K562 (cell line): ENCODE measurements at regions not wholly inside any gene's neighbourhood (a gene's known extent, or its start where the extent isn't known, plus 50 kb on each side); places are given as distances from the start of the nearest gene placed in this dataset.

Experiments
- ATAC-seq: fragments of 200-7000 bp; cut with Tn5 transposase; 3 replicates; pipeline ENCODE4 v1.9.1; 2020; ENCODE audit warnings: moderate library complexity
- BruUV-seq: library from RNA; stranded (reverse); fragments of 400-500 nt; replicated peaks from 2 replicates; lab custom pipeline; 2021; lab: Mats Ljungman, UMichigan
- CTCF ChIA-PET: fragments of 300-600 bp; formaldehyde crosslinking; extraction: SDS; loops from one replicate; lab custom pipeline; 2021; ENCODE audit warnings: low intra/inter-chr PET ratio; lab: Yijun Ruan, JAX
- POLR2A ChIA-PET: fragments of 300-600, 350-650 bp; sonication (Branson Sonifier 250); formaldehyde crosslinking; extraction: SDS; loops from one replicate; lab custom pipeline; 2021; ENCODE audit warnings: antibody characterized with exemption, inconsistent platforms; lab: Yijun Ruan, JAX
- DNase-seq, 4 experiments: peaks; one replicate each; pipeline versions ENCODE4 v3.0.0 to v3.0.0-alpha.2; 2011 to 2018; ENCODE audit warnings: low spot score in 3 of 4, mixed read lengths in 3 of 4; ENCODE audit errors: extremely low read depth in 1 of 4
- FAIRE-seq: peaks from 2 replicates; lab custom pipeline; 2011; peaks lifted over from hg19 to GRCh38; lab: Jason Lieb, UNC
- H2AFZ ChIP-seq: 2 replicates; pipeline ENCODE4 v1.6.0; 2011; ENCODE audit warnings: low read depth, low read length, control low read depth, inconsistent platforms
- H3K27ac ChIP-seq: fragments of 200-600 bp; 3 replicates; pipeline ENCODE4 v1.8.0; 2011; ENCODE audit warnings: low read depth, mild to moderate bottlenecking, control low read depth, inconsistent platforms, low read length, moderate library complexity, mixed read lengths; ENCODE audit errors: extremely low read depth
- H3K27me3 ChIP-seq, 2 experiments: fragments of 300-600 bp in 1 of 2; 2 replicates in 1 of 2; 3 replicates in 1 of 2; pipeline versions ENCODE4 v1.6.0 to v1.8.0; 2011; ENCODE audit warnings: inconsistent platforms in 2 of 2, low read length in 2 of 2, mild to moderate bottlenecking in 1 of 2, mixed read lengths in 1 of 2, moderate library complexity in 1 of 2; ENCODE audit not compliant: control insufficient read depth in 2 of 2, insufficient read depth in 2 of 2
- H3K36me3 ChIP-seq: fragments of 300-600 bp; 3 replicates; pipeline ENCODE4 v1.8.0; 2011; ENCODE audit warnings: mild to moderate bottlenecking, low read length, inconsistent platforms; ENCODE audit not compliant: control insufficient read depth, insufficient read depth
- H3K4me1 ChIP-seq, 2 experiments: fragments of 200-600 bp in 1 of 2; replicated peaks in 1 of 2; 2 replicates in 1 of 2; 3 replicates in 1 of 2; pipeline versions ENCODE4 v1.5.1 to v1.8.0; 2011; ENCODE audit warnings: inconsistent platforms in 2 of 2, low read length in 2 of 2, mild to moderate bottlenecking in 1 of 2, mixed read lengths in 1 of 2, moderate library complexity in 1 of 2; ENCODE audit not compliant: control insufficient read depth in 2 of 2, insufficient read depth in 2 of 2
- H3K4me2 ChIP-seq: 2 replicates; pipeline ENCODE4 v1.6.1; 2011; ENCODE audit warnings: low read length, control low read depth, inconsistent platforms, mixed read lengths; ENCODE audit not compliant: insufficient read depth
- H3K4me3 ChIP-seq: fragments of 200-600 bp; sonication (generic), shearing (Covaris generic); 2 replicates; pipeline ENCODE4 v1.5.1; 2016; ENCODE audit warnings: control low read depth, inconsistent platforms
- H3K79me2 ChIP-seq: fragments of 200-600 bp; 3 replicates; pipeline ENCODE4 v1.8.0; 2011; ENCODE audit warnings: low read length, inconsistent platforms; ENCODE audit not compliant: control insufficient read depth, insufficient read depth
- H3K9ac ChIP-seq, 2 experiments: 2 replicates each; pipeline versions ENCODE4 v1.6.0 to v1.6.1; 2011; ENCODE audit warnings: low read depth in 2 of 2, low read length in 2 of 2, control low read depth in 1 of 2, inconsistent platforms in 1 of 2, mild to moderate bottlenecking in 1 of 2, mixed read lengths in 1 of 2; ENCODE audit not compliant: insufficient read depth in 1 of 2
- H3K9me1 ChIP-seq: one replicate; pipeline ENCODE4 v1.6.0; 2011; ENCODE audit warnings: inconsistent platforms, mild to moderate bottlenecking, low read length, moderate library complexity; ENCODE audit not compliant: control insufficient read depth, insufficient read depth
- H3K9me3 ChIP-seq: replicated peaks from 2 replicates; pipeline ENCODE4 v1.5.1; 2011; ENCODE audit warnings: low read depth, low read length, inconsistent platforms; ENCODE audit not compliant: control insufficient read depth, insufficient read depth
- H4K20me1 ChIP-seq: replicated peaks from 2 replicates; pipeline ENCODE4 v1.6.1; 2011; ENCODE audit warnings: low read length, inconsistent platforms, mixed read lengths; ENCODE audit not compliant: control insufficient read depth, insufficient read depth
- BRCA1 ChIP-seq, 2 experiments: fragments of 450-650 bp in 1 of 2; sonication (generic) in 1 of 2; formaldehyde crosslinking in 1 of 2; IDR thresholded peaks; 2 replicates each; pipeline versions ENCODE4 v1.5.0 to v1.6.1; 2017 to 2020; ENCODE audit warnings: mild to moderate bottlenecking in 1 of 2, missing genetic modification reagents in 1 of 2
- CBX3 ChIP-seq, 2 experiments: IDR thresholded peaks; 1 replicate in 1 of 2; 2 replicates in 1 of 2; pipeline ENCODE4 v1.6.1; 2012; ENCODE audit warnings: inconsistent platforms in 2 of 2, low read length in 2 of 2, borderline replicate concordance in 1 of 2, control low read depth in 1 of 2
- CHD4 ChIP-seq: fragments of 200-600 bp; sonication (generic); IDR thresholded peaks from 3 replicates; pipeline ENCODE4 v1.6.1; 2012; ENCODE audit warnings: low read depth, mild to moderate bottlenecking, mixed read lengths, low read length, inconsistent platforms; ENCODE audit not compliant: insufficient read depth, insufficient replicate concordance, poor library complexity, severe bottlenecking
- LCOR ChIP-seq: sonication (generic); formaldehyde crosslinking; IDR thresholded peaks from 2 replicates; pipeline ENCODE4 v1.8.0; 2022; ENCODE audit warnings: mild to moderate bottlenecking, missing genetic modification reagents
- MAZ ChIP-seq, 2 experiments: fragments of 450-650 bp in 1 of 2; sonication (generic) in 1 of 2; formaldehyde crosslinking; IDR thresholded peaks in 1 of 2; conservative IDR thresholded peaks in 1 of 2; 2 replicates each; pipeline versions ENCODE4 v1.4.0 to v1.5.0; 2020; ENCODE audit warnings: mild to moderate bottlenecking in 1 of 2, missing genetic modification reagents in 1 of 2
- MTF1 ChIP-seq: fragments of 250-450 bp; sonication (Bioruptor Pico); IDR thresholded peaks from 2 replicates; pipeline ENCODE4 v1.9.0; 2021; ENCODE audit warnings: moderate library complexity, mild to moderate bottlenecking, inconsistent platforms, borderline replicate concordance
- ZNF311 ChIP-seq: fragments of 250-450 bp; sonication (Bioruptor Pico); IDR thresholded peaks from 2 replicates; pipeline ENCODE4 v1.4.0; 2020; ENCODE audit warnings: mild to moderate bottlenecking, moderate library complexity
- ZNF57 ChIP-seq: fragments of 450-650 bp; formaldehyde crosslinking; IDR thresholded peaks from 2 replicates; pipeline ENCODE4 v1.4.0; 2020; ENCODE audit warnings: mild to moderate bottlenecking, moderate library complexity
- WGBS: fragments of 100-300 bp; shearing (Covaris generic); methylation state at CpG from one replicate; pipeline ENCODE4 v1.1.6; 2016; ENCODE audit warnings: low coverage, mixed read lengths; ENCODE audit not compliant: insufficient coverage; ENCODE audit errors: missing lambda C conversion rate; 5-methylcytosine and 5-hydroxymethylcytosine counted together
- in situ Hi-C: fragments of 300-500 bp; cut with MboI; formaldehyde crosslinking; loops from 4 replicates; pipeline ENCODE4 v1.15.0; 2018; ENCODE audit warnings: inconsistent platforms, mixed read lengths
- intact Hi-C: fragments of 100-400 bp; cut with micrococcal nuclease; formaldehyde crosslinking; loops from 2 replicates; pipeline ENCODE4 v1.14.2; 2022
- TF ChIP-seq, protein P1 (sequence below): fragments of 450-650 bp; formaldehyde crosslinking; IDR thresholded peaks from 2 replicates; pipeline ENCODE4 v1.4.0; 2020; ENCODE audit warnings: mild to moderate bottlenecking
- TF ChIP-seq, protein P2 (sequence below): fragments of 450-650 bp; IDR thresholded peaks from 2 replicates; pipeline ENCODE4 v1.6.1; 2016; ENCODE audit warnings: borderline replicate concordance

DNA sequence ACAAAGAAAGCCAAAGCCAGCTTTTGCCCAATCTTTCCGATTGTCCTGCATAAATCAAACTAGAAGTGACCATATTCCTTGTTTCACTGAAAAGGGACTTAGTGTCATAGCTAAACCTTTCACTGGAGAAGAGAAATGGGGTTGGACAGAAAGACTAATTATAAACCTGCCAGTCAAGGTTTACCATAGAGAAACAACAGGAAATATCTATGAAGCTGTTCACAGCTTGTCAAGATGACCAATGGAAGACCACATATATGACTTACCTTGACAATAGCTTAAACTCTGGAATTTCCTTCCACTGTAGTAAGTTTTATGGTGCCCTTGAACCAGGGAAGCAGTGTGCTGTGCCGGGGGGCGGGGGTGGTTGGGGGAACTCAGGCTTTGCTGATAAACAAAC lies 107.7 kb upstream of the PHACTR1 start:
- CTCF ChIA-PET: no interaction called here
- in situ Hi-C loops: loop anchor here (10.0 kb wide), 2 partner anchors 954 to 1024 kb away; no protein-coding TSS in a partner anchor
- H3K4me3 ChIP-seq: no peak overlapping the region
- POLR2A ChIA-PET: no interaction called here
- ATAC-seq: no peak
- H3K9me3 ChIP-seq: no peaks in the 10 kb centered on the region
- no peak for TF ChIP-seq ZNF311
- TF ChIP-seq, protein P1, sequence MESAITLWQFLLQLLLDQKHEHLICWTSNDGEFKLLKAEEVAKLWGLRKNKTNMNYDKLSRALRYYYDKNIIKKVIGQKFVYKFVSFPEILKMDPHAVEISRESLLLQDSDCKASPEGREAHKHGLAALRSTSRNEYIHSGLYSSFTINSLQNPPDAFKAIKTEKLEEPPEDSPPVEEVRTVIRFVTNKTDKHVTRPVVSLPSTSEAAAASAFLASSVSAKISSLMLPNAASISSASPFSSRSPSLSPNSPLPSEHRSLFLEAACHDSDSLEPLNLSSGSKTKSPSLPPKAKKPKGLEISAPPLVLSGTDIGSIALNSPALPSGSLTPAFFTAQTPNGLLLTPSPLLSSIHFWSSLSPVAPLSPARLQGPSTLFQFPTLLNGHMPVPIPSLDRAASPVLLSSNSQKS: no peak
- FAIRE-seq: no peak
- no peak overlapping the region for H3K9ac ChIP-seq
- H2AFZ ChIP-seq: no peak overlapping the region
- H3K4me1 ChIP-seq: no peaks in the 10 kb centered on the region
- 3% methylated on average over 3 of the region's 3 CpGs for WGBS
- DNase-seq: no peak
- intact Hi-C loops: loop anchor here (5.0 to 10.0 kb wide), 2 partner anchors 454 to 952 kb away; no protein-coding TSS in a partner anchor
- no peaks in the 10 kb centered on the region for H3K9me1 ChIP-seq
- no TSS peak for BruUV-seq
- no peaks in the 10 kb centered on the region for H3K27me3 ChIP-seq
- no peaks in the 10 kb centered on the region for H3K79me2 ChIP-seq
- H3K27ac ChIP-seq: no peak overlapping the region
- H4K20me1 ChIP-seq: no peaks in the 10 kb centered on the region
- H3K36me3 ChIP-seq: no peaks in the 10 kb centered on the region
- H3K4me2 ChIP-seq: no peak overlapping the region

DNA sequence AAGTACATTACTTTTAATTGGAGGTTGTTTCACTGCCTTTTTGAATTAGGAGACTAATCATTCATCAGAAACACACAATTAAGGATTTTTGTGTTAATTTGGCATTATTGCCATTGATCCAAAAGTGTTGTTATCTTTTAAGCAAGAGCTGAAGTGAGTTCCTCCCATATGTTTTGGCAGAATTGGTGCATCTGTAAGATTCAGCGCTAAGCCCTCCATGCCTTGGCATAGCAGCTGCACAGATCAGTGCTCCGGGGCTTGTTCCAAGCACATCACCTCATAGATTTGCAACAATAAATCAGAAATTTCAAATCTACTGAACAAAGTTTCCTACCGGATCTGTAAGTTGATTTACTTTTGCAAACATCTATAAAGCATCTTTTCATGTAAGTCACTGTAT lies 106.8 kb upstream of the PHACTR1 start:
- H3K9ac ChIP-seq: no peak overlapping the region
- no peaks in the 10 kb centered on the region for H3K9me3 ChIP-seq
- CTCF ChIA-PET: no interaction called here
- POLR2A ChIA-PET: no interaction called here
- no peak overlapping the region for H3K4me3 ChIP-seq
- H4K20me1 ChIP-seq: no peaks in the 10 kb centered on the region
- no peaks in the 10 kb centered on the region for H3K4me1 ChIP-seq
- intact Hi-C loops (loop anchor here (5.0 to 10.0 kb wide), 2 partner anchors 455 to 952 kb away; no protein-coding TSS in a partner anchor), in situ Hi-C loops (loop anchor here (10.0 kb wide), 2 partner anchors 955 to 1025 kb away; no protein-coding TSS in a partner anchor)
- ATAC-seq (no peak), FAIRE-seq (no peak), DNase-seq (no peak)
- no peak overlapping the region for H2AFZ ChIP-seq
- H3K36me3 ChIP-seq: no peaks in the 10 kb centered on the region
- no peak overlapping the region for H3K4me2 ChIP-seq
- no peaks in the 10 kb centered on the region for H3K79me2 ChIP-seq
- no peaks in the 10 kb centered on the region for H3K27me3 ChIP-seq
- BruUV-seq: no TSS peak
- H3K27ac ChIP-seq: no peak overlapping the region
- no peaks in the 10 kb centered on the region for H3K9me1 ChIP-seq
- WGBS: 2% methylated on average over 3 of the region's 3 CpGs
- TF ChIP-seq CHD4 (no peak), LCOR (CRISPR knock-in tag) (no peak), BRCA1 (IDR thresholded peaks at IDR 0.05) (no peak), BRCA1 (CRISPR knock-in tag; IDR thresholded peaks at IDR 0.05) (no peak), MTF1 (CRISPR knock-in tag) (no peak), CBX3 (IDR thresholded peaks at IDR 0.05; ENCODE audit: borderline replicate concordance in 1 of 2, low read length in 2 of 2) (no peak), ZNF57 (no peak), MAZ (CRISPR knock-in tag; conservative IDR thresholded peaks at IDR 0.05 in 1 of 2, IDR thresholded peaks at IDR 0.05 in 1 of 2) (no peak)
- TF ChIP-seq, protein P2, sequence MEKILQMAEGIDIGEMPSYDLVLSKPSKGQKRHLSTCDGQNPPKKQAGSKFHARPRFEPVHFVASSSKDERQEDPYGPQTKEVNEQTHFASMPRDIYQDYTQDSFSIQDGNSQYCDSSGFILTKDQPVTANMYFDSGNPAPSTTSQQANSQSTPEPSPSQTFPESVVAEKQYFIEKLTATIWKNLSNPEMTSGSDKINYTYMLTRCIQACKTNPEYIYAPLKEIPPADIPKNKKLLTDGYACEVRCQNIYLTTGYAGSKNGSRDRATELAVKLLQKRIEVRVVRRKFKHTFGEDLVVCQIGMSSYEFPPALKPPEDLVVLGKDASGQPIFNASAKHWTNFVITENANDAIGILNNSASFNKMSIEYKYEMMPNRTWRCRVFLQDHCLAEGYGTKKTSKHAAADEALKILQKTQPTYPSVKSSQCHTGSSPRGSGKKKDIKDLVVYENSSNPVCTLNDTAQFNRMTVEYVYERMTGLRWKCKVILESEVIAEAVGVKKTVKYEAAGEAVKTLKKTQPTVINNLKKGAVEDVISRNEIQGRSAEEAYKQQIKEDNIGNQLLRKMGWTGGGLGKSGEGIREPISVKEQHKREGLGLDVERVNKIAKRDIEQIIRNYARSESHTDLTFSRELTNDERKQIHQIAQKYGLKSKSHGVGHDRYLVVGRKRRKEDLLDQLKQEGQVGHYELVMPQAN: no peak
